MM.1S (cell line): ENCODE measurements at regions not wholly inside any gene's neighbourhood (a gene's known extent, or its start where the extent isn't known, plus 50 kb on each side); places are given as distances from the start of the nearest gene placed in this dataset.

ENCODE experiments used
- DNase-seq: peaks from one replicate; pipeline ENCODE4 v3.0.0-alpha.2; 2015
- H2AFZ ChIP-seq: fragments of 300-600 bp; sonication (generic); 2 replicates; pipeline ENCODE4 v1.6.0; 2016; ENCODE audit warnings: antibody characterized with exemption, low read length
- H3F3A ChIP-seq: fragments of 300-600 bp; sonication (generic); 2 replicates; pipeline ENCODE4 v1.6.1; 2016; ENCODE audit warnings: mild to moderate bottlenecking, antibody characterized with exemption, low read length, moderate library complexity, mixed read lengths; ENCODE audit not compliant: insufficient read depth
- H3K27ac ChIP-seq: fragments of 300-600 bp; sonication (generic); 2 replicates; pipeline ENCODE4 v1.5.1; 2016; ENCODE audit warnings: mild to moderate bottlenecking, low read length
- H3K27me3 ChIP-seq: fragments of 300-600 bp; sonication (generic); replicated peaks from 2 replicates; pipeline ENCODE4 v1.6.0; 2016; ENCODE audit warnings: low read length; ENCODE audit not compliant: insufficient read depth
- H3K36me3 ChIP-seq: fragments of 300-600 bp; sonication (generic); replicated peaks from 2 replicates; pipeline ENCODE4 v1.6.1; 2016; ENCODE audit warnings: mild to moderate bottlenecking, low read length, mixed read lengths; ENCODE audit not compliant: insufficient read depth
- H3K4me1 ChIP-seq: fragments of 300-600 bp; sonication (generic); 2 replicates; pipeline ENCODE4 v1.6.1; 2016; ENCODE audit warnings: low read length, mixed read lengths
- H3K4me2 ChIP-seq: fragments of 300-600 bp; sonication (generic); 2 replicates; pipeline ENCODE4 v1.6.0; 2016; ENCODE audit warnings: low read depth, low read length
- H3K4me3 ChIP-seq: fragments of 300-600 bp; sonication (generic); 2 replicates; pipeline ENCODE4 v1.5.1; 2016; ENCODE audit warnings: low read length, mixed read lengths
- H3K79me2 ChIP-seq: fragments of 300-600 bp; sonication (generic); 2 replicates; pipeline ENCODE4 v1.6.1; 2016; ENCODE audit warnings: mixed run types, low read length, mixed read lengths
- H3K9ac ChIP-seq: fragments of 300-600 bp; sonication (generic); 2 replicates; pipeline ENCODE4 v1.6.1; 2016; ENCODE audit warnings: low read length, mixed read lengths
- H3K9me2 ChIP-seq: fragments of 300-600 bp; sonication (generic); replicated peaks from 2 replicates; pipeline ENCODE4 v1.6.1; 2016; ENCODE audit warnings: mild to moderate bottlenecking, low read length, mixed read lengths; ENCODE audit not compliant: insufficient read depth
- H3K9me3 ChIP-seq: fragments of 300-600 bp; sonication (generic); replicated peaks from 2 replicates; pipeline ENCODE4 v1.6.1; 2016; ENCODE audit warnings: mild to moderate bottlenecking, low read length, mixed read lengths; ENCODE audit not compliant: insufficient read depth
- H4K20me1 ChIP-seq: fragments of 300-600 bp; sonication (generic); 2 replicates; pipeline ENCODE4 v1.6.1; 2016; ENCODE audit warnings: mild to moderate bottlenecking, low read length, moderate library complexity, mixed read lengths; ENCODE audit not compliant: insufficient read depth
- CTCF ChIP-seq: fragments of 300-600 bp; sonication (generic); IDR thresholded peaks from 2 replicates; pipeline ENCODE4 v1.5.1; 2016; ENCODE audit warnings: antibody characterized with exemption, low read length, mixed read lengths
- EZH2 ChIP-seq: fragments of 300-600 bp; sonication (generic); optimal IDR thresholded peaks from 2 replicates; pipeline ENCODE3; 2017; ENCODE audit warnings: low read depth, mild to moderate bottlenecking, antibody characterized with exemption, low read length, mixed read lengths
- EZH2phosphoT487 ChIP-seq: fragments of 300-600 bp; sonication (generic); IDR thresholded peaks from 2 replicates; pipeline ENCODE4 v1.6.1; 2018; ENCODE audit warnings: antibody characterized with exemption, low read length

- TF ChIP-seq CTCF (no peak), EZH2 (no peak), EZH2phosphoT487 (no peak)
- Histone ChIP-seq H3K79me2 (no peaks in the 10 kb centered on the region), H3F3A (no peaks in the 10 kb centered on the region), H3K4me2 (no peak overlapping the region), H3K27ac (no peak overlapping the region), H3K9ac (no peak overlapping the region), H3K9me2 (no peaks in the 10 kb centered on the region), H2AFZ (no peak overlapping the region), H3K9me3 (no peaks in the 10 kb centered on the region), H3K4me3 (no peak overlapping the region), H3K36me3 (no peaks in the 10 kb centered on the region), H4K20me1 (no peaks in the 10 kb centered on the region), H3K4me1 (no peaks in the 10 kb centered on the region), H3K27me3 (no peaks in the 10 kb centered on the region)
- no peak for DNase-seq
Measured at GRCh38 chr17:77580531-77581270, 377.8 kb upstream of the TNRC6C start.

- Histone ChIP-seq H3K4me2 (no peak overlapping the region), H3K79me2 (no peaks in the 10 kb centered on the region), H3K36me3 (no peaks in the 10 kb centered on the region), H3K27ac (no peak overlapping the region), H3K9ac (no peak overlapping the region), H3K4me1 (no peaks in the 10 kb centered on the region), H2AFZ (no peak overlapping the region), H3K4me3 (no peak overlapping the region), H3K27me3 (no peaks in the 10 kb centered on the region), H3K9me3 (no peaks in the 10 kb centered on the region), H3K9me2 (no peaks in the 10 kb centered on the region), H4K20me1 (no peaks in the 10 kb centered on the region), H3F3A (no peaks in the 10 kb centered on the region)
- no peak for TF ChIP-seq CTCF
- no peak for TF ChIP-seq EZH2phosphoT487
- TF ChIP-seq EZH2 = no peak
- no peak for DNase-seq
Measured at GRCh38 chr17:77581480-77581879, 377.0 kb upstream of the TNRC6C start.

GRCh38 chr17:77585142-77585860, 373.2 kb upstream of the TNRC6C start:
- no peaks in the 10 kb centered on the region for H4K20me1 ChIP-seq
- TF ChIP-seq CTCF (no peak), EZH2 (no peak), EZH2phosphoT487 (no peak)
- no peaks in the 10 kb centered on the region for H3K9me2 ChIP-seq
- H3K27ac ChIP-seq = no peak overlapping the region
- H3K36me3 ChIP-seq = no peaks in the 10 kb centered on the region
- H3K4me2 ChIP-seq = no peak overlapping the region
- no peaks in the 10 kb centered on the region for H3K9me3 ChIP-seq
- H3K4me1 ChIP-seq = no peaks in the 10 kb centered on the region
- no peak for DNase-seq
- H3K9ac ChIP-seq = no peak overlapping the region
- H3K79me2 ChIP-seq = no peaks in the 10 kb centered on the region
- no peaks in the 10 kb centered on the region for H3F3A ChIP-seq
- H2AFZ ChIP-seq = no peak overlapping the region
- no peaks in the 10 kb centered on the region for H3K27me3 ChIP-seq
- H3K4me3 ChIP-seq = no peak overlapping the region
